H9 (cell line): ENCODE measurements at regions not wholly inside any gene's neighbourhood (a gene's known extent, or its start where the extent isn't known, plus 50 kb on each side); places are given as distances from the start of the nearest gene placed in this dataset.

Experiments
- DNase-seq: peaks from one replicate; pipeline ENCODE4 v3.0.0-alpha.2; 2017
- H2AFZ ChIP-seq: one replicate; pipeline ENCODE4 v1.6.1; 2013; ENCODE audit warnings: mild to moderate bottlenecking, low read length, control low read depth, moderate library complexity
- H2AK5ac ChIP-seq: 2 replicates; pipeline ENCODE4 v1.6.1; 2013; ENCODE audit warnings: low read length, control low read depth, mixed read lengths; ENCODE audit not compliant: insufficient read length
- H2BK120ac ChIP-seq: one replicate; pipeline ENCODE4 v1.6.1; 2013; ENCODE audit warnings: low read depth, mild to moderate bottlenecking, low read length, control low read depth, inconsistent platforms; ENCODE audit not compliant: poor library complexity, severe bottlenecking
- H2BK12ac ChIP-seq: 2 replicates; pipeline ENCODE4 v1.6.1; 2013; ENCODE audit warnings: low read length, control low read depth, mixed read lengths, low read depth; ENCODE audit not compliant: insufficient read length
- H2BK15ac ChIP-seq: 2 replicates; pipeline ENCODE4 v1.6.1; 2013; ENCODE audit warnings: low read depth, low read length, control low read depth
- H2BK20ac ChIP-seq: one replicate; pipeline ENCODE4 v1.6.1; 2013; ENCODE audit warnings: low read depth, mild to moderate bottlenecking, low read length, control low read depth, inconsistent platforms; ENCODE audit not compliant: poor library complexity, severe bottlenecking
- H2BK5ac ChIP-seq: 2 replicates; pipeline ENCODE4 v1.6.1; 2013; ENCODE audit warnings: low read length, control low read depth, mixed read lengths; ENCODE audit not compliant: insufficient read length
- H3K14ac ChIP-seq: 2 replicates; pipeline ENCODE4 v1.6.1; 2013; ENCODE audit warnings: low read length, control low read depth; ENCODE audit not compliant: insufficient read depth
- H3K18ac ChIP-seq: 2 replicates; pipeline ENCODE4 v1.6.1; 2013; ENCODE audit warnings: low read depth, mild to moderate bottlenecking, mixed read lengths, low read length, control low read depth; ENCODE audit not compliant: insufficient read length
- H3K23ac ChIP-seq: 2 replicates; pipeline ENCODE4 v1.6.1; 2013; ENCODE audit warnings: low read length, control low read depth, mixed read lengths, low read depth; ENCODE audit not compliant: insufficient read length
- H3K23me2 ChIP-seq: 2 replicates; pipeline ENCODE4 v1.6.1; 2013; ENCODE audit warnings: low read depth, mild to moderate bottlenecking, mixed read lengths, low read length, control low read depth; ENCODE audit not compliant: insufficient read length, poor library complexity, severe bottlenecking
- H3K27ac ChIP-seq: 2 replicates; pipeline ENCODE4 v1.5.1; 2013; ENCODE audit warnings: low read length, control low read depth, mixed read lengths, low read depth; ENCODE audit not compliant: insufficient read length
- H3K27me3 ChIP-seq: 2 replicates; pipeline ENCODE4 v1.6.1; 2013; ENCODE audit warnings: low read length, control low read depth, inconsistent platforms; ENCODE audit not compliant: insufficient read depth
- H3K4ac ChIP-seq: 2 replicates; pipeline ENCODE4 v1.6.1; 2013; ENCODE audit warnings: low read depth, mild to moderate bottlenecking, control low read depth, inconsistent platforms, low read length, moderate library complexity
- H3K4me1 ChIP-seq: 2 replicates; pipeline ENCODE4 v1.6.1; 2013; ENCODE audit warnings: low read length, control low read depth, inconsistent platforms; ENCODE audit not compliant: insufficient read depth
- H3K4me2 ChIP-seq: 2 replicates; pipeline ENCODE4 v1.6.1; 2013; ENCODE audit warnings: low read length, control low read depth, mixed read lengths; ENCODE audit not compliant: insufficient read length, insufficient read depth
- H3K56ac ChIP-seq: 2 replicates; pipeline ENCODE4 v1.6.1; 2013; ENCODE audit warnings: low read depth, mild to moderate bottlenecking, mixed read lengths, low read length, control low read depth; ENCODE audit not compliant: insufficient read length
- H3K79me1 ChIP-seq: 2 replicates; pipeline ENCODE4 v1.6.1; 2013; ENCODE audit warnings: low read depth, mild to moderate bottlenecking, moderate library complexity, low read length, control low read depth, inconsistent platforms; ENCODE audit not compliant: insufficient read depth, poor library complexity, severe bottlenecking
- H3K79me2 ChIP-seq: 2 replicates; pipeline ENCODE4 v1.6.1; 2013; ENCODE audit warnings: low read length, control low read depth, inconsistent platforms; ENCODE audit not compliant: insufficient read depth
- H3K9ac ChIP-seq: 2 replicates; pipeline ENCODE4 v1.6.1; 2013; ENCODE audit warnings: low read length, control low read depth, mixed read lengths; ENCODE audit not compliant: insufficient read length; ENCODE audit errors: extremely low read depth
- H3K9me3 ChIP-seq: one replicate; pipeline ENCODE4 v1.6.1; 2013; ENCODE audit warnings: low read depth, low read length, inconsistent platforms; ENCODE audit not compliant: control insufficient read depth
- H3T11ph ChIP-seq: one replicate; pipeline ENCODE4 v1.6.1; 2013; ENCODE audit warnings: mild to moderate bottlenecking, low read length, control low read depth, inconsistent platforms
- H4K20me1 ChIP-seq: one replicate; pipeline ENCODE4 v1.6.1; 2013; ENCODE audit not compliant: control insufficient read depth, insufficient read length, insufficient read depth
- H4K5ac ChIP-seq: 2 replicates; pipeline ENCODE4 v1.6.1; 2013; ENCODE audit warnings: low read depth, mild to moderate bottlenecking, mixed read lengths, low read length, control low read depth; ENCODE audit not compliant: insufficient read length
- H4K8ac ChIP-seq: replicated peaks from 2 replicates; pipeline ENCODE4 v1.6.1; 2013; ENCODE audit warnings: low read length, control low read depth, mixed read lengths, low read depth; ENCODE audit not compliant: insufficient read length
- H4K91ac ChIP-seq: 2 replicates; pipeline ENCODE4 v1.6.1; 2013; ENCODE audit warnings: low read depth, mild to moderate bottlenecking, moderate library complexity, mixed read lengths, low read length, control low read depth; ENCODE audit not compliant: insufficient read length
- H3K27ac Mint-ChIP-seq, 3 experiments: 2 replicates in 2 of 3; 3 replicates in 1 of 3; pipeline ENCODE4 v1.8.0; 2020 to 2021; ENCODE audit warnings: mixed read lengths in 3 of 3, mild to moderate bottlenecking in 1 of 3, moderate library complexity in 1 of 3
- H3K27me3 Mint-ChIP-seq: 2 replicates; pipeline ENCODE4 v1.8.0; 2021; ENCODE audit warnings: low read depth, mild to moderate bottlenecking, moderate library complexity, mixed read lengths
- H3K36me3 Mint-ChIP-seq, 3 experiments: 2 replicates in 2 of 3; 3 replicates in 1 of 3; pipeline ENCODE4 v1.8.0; 2020 to 2021; ENCODE audit warnings: low read depth in 3 of 3, mixed read lengths in 3 of 3; ENCODE audit not compliant: insufficient read depth in 1 of 3
- H3K4me1 Mint-ChIP-seq, 2 experiments: 2 replicates each; pipeline ENCODE4 v1.8.0; 2020; ENCODE audit warnings: mixed read lengths in 2 of 2
- H3K4me3 Mint-ChIP-seq, 2 experiments: 2 replicates in 1 of 2; 3 replicates in 1 of 2; pipeline ENCODE4 v1.8.0; 2020 to 2021; ENCODE audit warnings: mild to moderate bottlenecking in 2 of 2, mixed read lengths in 2 of 2, moderate library complexity in 1 of 2
- H3K9me3 Mint-ChIP-seq, 2 experiments: 2 replicates in 1 of 2; 3 replicates in 1 of 2; pipeline ENCODE4 v1.8.0; 2020; ENCODE audit warnings: mild to moderate bottlenecking in 2 of 2, mixed read lengths in 2 of 2, moderate library complexity in 1 of 2
- CTCF ChIP-seq: fragments of 200-600 bp; sonication (generic); conservative IDR thresholded peaks from 3 replicates; pipeline ENCODE4 v1.8.0; 2021; ENCODE audit warnings: antibody characterized with exemption, mild to moderate bottlenecking
- WGBS: extraction: QIAGEN DNeasy Blood & Tissue Kit; methylation state at CpG from one replicate; pipeline ENCODE4 v1.1.7; 2013; ENCODE audit warnings: missing lambda C conversion rate, low lambda C conversion rate, mixed read lengths; ENCODE audit not compliant: insufficient read length; ENCODE audit errors: extremely low coverage; 5-methylcytosine and 5-hydroxymethylcytosine counted together

DNA sequence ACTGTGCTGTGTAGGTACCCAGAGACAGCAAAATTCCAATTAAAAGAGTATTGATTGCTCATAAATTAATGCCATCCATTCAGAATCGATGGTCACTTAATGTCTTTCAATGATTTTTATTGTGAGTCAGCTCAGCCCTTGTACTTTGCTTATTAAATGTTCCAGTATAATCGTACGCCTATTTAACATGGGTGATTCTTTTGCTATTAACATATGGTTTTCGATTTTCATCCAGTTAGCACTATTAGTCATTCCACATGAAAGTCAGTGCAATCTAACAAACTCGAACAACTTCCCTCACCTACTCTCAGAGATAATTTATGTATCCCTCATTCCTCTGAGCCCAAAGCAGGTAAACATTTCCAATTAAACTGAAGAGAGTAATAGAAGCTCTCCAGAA, 109.6 kb upstream of the APP start:
- H4K8ac ChIP-seq = no peak overlapping the region
- no peak overlapping the region for H2BK12ac ChIP-seq
- no peak overlapping the region for H3K9ac ChIP-seq
- Mint-ChIP-seq H3K27ac (no peak overlapping the region), H3K9me3 (peaks cover 8% of the 10 kb centered on the region in 2 experiments; a peak in 4 of 5 replicates), H3K27me3 (no peaks in the 10 kb centered on the region), H3K4me1 (peaks cover 25 to 26% of the 10 kb centered on the region in 2 experiments), H3K36me3 (peaks cover 1 to 4% (median 2%) of the 10 kb centered on the region in 3 experiments; a peak in 2 of 7 replicates), H3K4me3 (no peak overlapping the region)
- H3K79me1 ChIP-seq = no peaks in the 10 kb centered on the region
- H2BK120ac ChIP-seq = no peak overlapping the region
- H3K56ac ChIP-seq = no peak overlapping the region
- no peak overlapping the region for H2BK15ac ChIP-seq
- no CpG with 5 or more reads among the region's 5 CpGs for WGBS
- H2BK5ac ChIP-seq = no peak overlapping the region
- H3K18ac ChIP-seq = no peak overlapping the region
- no peak overlapping the region for H3K4me2 ChIP-seq
- no peak for TF ChIP-seq CTCF
- H4K5ac ChIP-seq = no peak overlapping the region
- no peak overlapping the region for H3K23ac ChIP-seq
- no peak overlapping the region for H2AK5ac ChIP-seq
- H3K23me2 ChIP-seq = no peaks in the 10 kb centered on the region
- no peak for DNase-seq
- H3K79me2 ChIP-seq = no peaks in the 10 kb centered on the region
- peaks cover 5% of the 10 kb centered on the region; the same call in 1 of the 2 replicates for H3K4me1 ChIP-seq
- no peak overlapping the region for H3K4ac ChIP-seq
- H3K9me3 ChIP-seq = peaks cover 1% of the 10 kb centered on the region
- H3T11ph ChIP-seq = no peak overlapping the region
- no peak overlapping the region for H2AFZ ChIP-seq
- no peak overlapping the region for H3K27ac ChIP-seq
- no peak overlapping the region for H2BK20ac ChIP-seq
- H3K27me3 ChIP-seq = no peaks in the 10 kb centered on the region
- no peak overlapping the region for H4K91ac ChIP-seq
- H3K14ac ChIP-seq = no peak overlapping the region
- H4K20me1 ChIP-seq = no peaks in the 10 kb centered on the region
